BJ (cell line): ENCODE measurements at regions not wholly inside any gene's neighbourhood (a gene's known extent, or its start where the extent isn't known, plus 50 kb on each side); places are given as distances from the start of the nearest gene placed in this dataset.

Experiments
- CTCF ChIA-PET: fragments of 350-600 bp; formaldehyde crosslinking; extraction: SDS; loops from one replicate; lab custom pipeline; 2021; ENCODE audit warnings: antibody characterized with exemption, inconsistent platforms; lab: Yijun Ruan, JAX
- POLR2A ChIA-PET: fragments of 300-600 bp; sonication (Branson Sonifier 250); formaldehyde crosslinking; extraction: SDS; loops from one replicate; lab custom pipeline; 2021; ENCODE audit warnings: antibody characterized with exemption; lab: Charles Lee
- DNase-seq: peaks from one replicate; pipeline ENCODE4 v3.0.0-alpha.2; 2011; ENCODE audit warnings: low read depth
- H3K27me3 ChIP-seq: 2 replicates; pipeline ENCODE4 v1.6.0; 2011; ENCODE audit warnings: low read length; ENCODE audit not compliant: control insufficient read depth, insufficient read depth
- H3K36me3 ChIP-seq: 2 replicates; pipeline ENCODE4 v1.5.1; 2011; ENCODE audit warnings: low read length; ENCODE audit not compliant: control insufficient read depth, insufficient read depth
- H3K4me3 ChIP-seq: 2 replicates; pipeline ENCODE4 v1.5.1; 2011; ENCODE audit warnings: low read depth, mild to moderate bottlenecking, control low read depth, low read length
- TF ChIP-seq, protein P1 (sequence below): IDR thresholded peaks from 2 replicates; pipeline ENCODE4 v1.5.1; 2011; ENCODE audit warnings: low read depth, mild to moderate bottlenecking, control low read depth, inconsistent platforms, low read length, moderate library complexity; ENCODE audit not compliant: insufficient read depth

DNA sequence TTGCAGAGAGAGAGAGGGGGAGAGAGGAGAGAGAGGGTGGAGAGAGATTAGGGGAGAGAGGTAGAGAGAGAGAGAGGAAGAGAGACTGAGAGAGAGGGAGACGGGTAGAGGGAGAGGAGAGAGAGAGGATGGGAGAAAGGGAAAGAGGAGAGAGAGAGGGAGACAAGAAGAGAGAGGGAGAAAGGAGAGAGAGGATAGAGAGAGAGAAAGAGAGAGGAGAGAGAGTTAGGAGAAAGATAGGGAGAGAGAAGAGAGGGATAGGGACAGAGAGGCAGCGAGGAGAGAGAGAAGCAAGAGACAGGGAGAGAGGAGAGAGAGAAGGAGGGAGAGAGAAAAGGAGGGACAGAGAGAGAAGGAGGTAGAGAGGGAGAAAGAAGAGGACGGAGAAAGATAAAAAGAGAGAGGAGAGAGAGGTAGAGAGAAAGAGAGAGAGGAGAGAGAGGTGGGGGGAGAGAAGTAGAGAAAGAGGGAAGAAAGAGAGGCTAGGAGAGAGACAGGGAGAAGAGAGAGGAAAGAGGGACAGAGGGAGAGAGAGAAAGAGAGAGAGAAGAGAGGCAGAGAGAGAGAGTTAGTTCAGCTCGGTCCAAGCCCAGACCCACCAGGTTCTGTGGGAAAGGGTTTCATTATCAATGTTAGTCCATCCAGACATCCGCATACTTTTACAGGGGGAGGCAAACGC lies 399.3 kb downstream of the ZSWIM6 start:
- TF ChIP-seq, protein P1, sequence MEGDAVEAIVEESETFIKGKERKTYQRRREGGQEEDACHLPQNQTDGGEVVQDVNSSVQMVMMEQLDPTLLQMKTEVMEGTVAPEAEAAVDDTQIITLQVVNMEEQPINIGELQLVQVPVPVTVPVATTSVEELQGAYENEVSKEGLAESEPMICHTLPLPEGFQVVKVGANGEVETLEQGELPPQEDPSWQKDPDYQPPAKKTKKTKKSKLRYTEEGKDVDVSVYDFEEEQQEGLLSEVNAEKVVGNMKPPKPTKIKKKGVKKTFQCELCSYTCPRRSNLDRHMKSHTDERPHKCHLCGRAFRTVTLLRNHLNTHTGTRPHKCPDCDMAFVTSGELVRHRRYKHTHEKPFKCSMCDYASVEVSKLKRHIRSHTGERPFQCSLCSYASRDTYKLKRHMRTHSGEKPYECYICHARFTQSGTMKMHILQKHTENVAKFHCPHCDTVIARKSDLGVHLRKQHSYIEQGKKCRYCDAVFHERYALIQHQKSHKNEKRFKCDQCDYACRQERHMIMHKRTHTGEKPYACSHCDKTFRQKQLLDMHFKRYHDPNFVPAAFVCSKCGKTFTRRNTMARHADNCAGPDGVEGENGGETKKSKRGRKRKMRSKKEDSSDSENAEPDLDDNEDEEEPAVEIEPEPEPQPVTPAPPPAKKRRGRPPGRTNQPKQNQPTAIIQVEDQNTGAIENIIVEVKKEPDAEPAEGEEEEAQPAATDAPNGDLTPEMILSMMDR = no peak
- CTCF ChIA-PET = no interaction called here

DNA sequence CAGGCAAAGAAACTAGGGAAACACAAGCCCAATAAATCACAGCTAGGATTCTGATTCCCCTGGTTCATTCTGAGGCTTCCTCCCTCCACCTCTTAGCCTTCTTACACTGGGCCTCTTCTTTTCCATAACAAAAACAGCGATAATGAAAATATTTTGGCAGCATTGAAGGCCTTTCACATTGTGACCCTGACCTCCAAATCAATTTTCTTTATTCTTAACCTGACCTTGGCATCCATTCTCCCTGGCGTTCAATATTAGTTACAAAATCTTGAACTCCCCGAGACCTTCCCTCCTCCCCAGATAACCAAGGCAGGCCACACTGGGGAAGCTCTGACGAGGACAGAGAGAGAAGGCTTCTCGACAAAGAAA lies 399.9 kb downstream of the ZSWIM6 start:
- ChIA-PET CTCF (no interaction called here), POLR2A (no interaction called here)
- Histone ChIP-seq H3K27me3 (no peaks in the 10 kb centered on the region), H3K4me3 (no peak overlapping the region), H3K36me3 (no peaks in the 10 kb centered on the region)
- no peak for DNase-seq
- TF ChIP-seq, protein P1 = no peak

More for the DNA sequence above, 399.3 kb downstream of the ZSWIM6 start:
- no peaks in the 10 kb centered on the region for H3K27me3 ChIP-seq
- no peak overlapping the region for H3K4me3 ChIP-seq
- H3K36me3 ChIP-seq = no peaks in the 10 kb centered on the region
- POLR2A ChIA-PET = no interaction called here
- DNase-seq = no peak

DNA sequence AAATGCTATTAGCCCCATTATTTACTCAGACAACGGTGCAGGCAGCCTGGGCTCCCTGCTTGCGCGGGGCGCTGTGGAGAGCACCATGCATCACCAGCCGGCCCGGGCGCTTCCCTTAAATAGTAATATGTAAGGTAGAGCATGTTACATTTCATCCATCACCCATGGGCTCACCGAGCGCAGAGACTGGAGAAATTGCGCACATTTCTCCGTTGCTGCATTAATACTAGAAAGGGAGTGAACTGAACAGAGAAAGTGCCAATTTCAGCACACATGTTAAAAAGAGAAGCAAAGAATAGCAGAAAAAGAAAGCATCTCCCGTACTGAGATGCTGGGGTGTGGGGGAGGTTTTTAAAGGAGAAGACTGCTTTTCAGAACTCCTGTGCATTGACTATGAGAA lies 400.3 kb downstream of the ZSWIM6 start:
- ChIA-PET CTCF (no interaction called here), POLR2A (no interaction called here)
- no peaks in the 10 kb centered on the region for H3K36me3 ChIP-seq
- no peaks in the 10 kb centered on the region for H3K27me3 ChIP-seq
- no peak overlapping the region for H3K4me3 ChIP-seq
- DNase-seq = no peak
- TF ChIP-seq, protein P1 = no peak

DNA sequence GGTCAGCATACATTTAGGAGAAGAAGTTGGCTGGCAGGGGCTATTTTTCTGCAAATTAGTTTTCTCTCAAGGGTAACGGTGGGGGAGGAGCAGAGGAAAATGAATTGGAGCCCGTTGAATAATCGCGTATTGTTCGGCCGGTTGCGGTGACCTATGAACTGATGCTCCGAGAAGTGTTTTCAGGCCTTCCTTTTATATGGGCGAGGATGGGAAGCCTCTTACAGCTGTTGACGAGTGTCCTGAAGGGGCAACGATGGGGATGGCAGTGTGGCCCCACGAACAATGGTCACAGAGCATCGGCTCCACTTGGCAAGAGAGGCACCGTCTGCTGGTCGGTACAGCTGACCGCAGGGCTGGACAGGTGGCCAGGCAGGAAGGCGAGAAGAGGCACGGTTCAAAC lies 400.7 kb downstream of the ZSWIM6 start:
- H3K36me3 ChIP-seq = no peaks in the 10 kb centered on the region
- CTCF ChIA-PET = no interaction called here
- TF ChIP-seq, protein P1 = no peak
- no peak overlapping the region for H3K4me3 ChIP-seq
- no peak for DNase-seq
- POLR2A ChIA-PET = no interaction called here
- no peaks in the 10 kb centered on the region for H3K27me3 ChIP-seq

DNA sequence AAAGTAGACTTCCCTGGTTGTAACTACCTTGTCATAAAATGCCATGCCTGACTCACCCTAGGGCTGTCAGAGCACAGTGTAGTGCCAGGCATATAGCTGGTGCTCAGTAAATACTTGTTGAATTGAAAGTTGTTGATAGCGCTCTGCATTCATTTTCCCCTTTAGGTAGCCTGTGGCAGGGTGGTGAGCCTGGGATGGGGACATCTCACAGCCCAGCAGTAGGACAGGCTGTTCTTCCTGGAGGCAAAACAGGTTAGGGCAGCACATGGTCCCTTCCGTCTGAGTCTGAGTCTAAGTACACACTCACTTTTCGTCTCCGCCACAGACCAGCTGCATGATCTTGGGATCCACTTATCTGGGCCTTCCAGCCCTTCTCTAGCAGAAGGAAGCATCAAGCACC lies 401.9 kb downstream of the ZSWIM6 start:
- CTCF ChIA-PET = no interaction called here
- TF ChIP-seq, protein P1 = no peak
- Histone ChIP-seq H3K36me3 (no peaks in the 10 kb centered on the region), H3K4me3 (no peak overlapping the region), H3K27me3 (no peaks in the 10 kb centered on the region)
- no peak for DNase-seq
- POLR2A ChIA-PET = no interaction called here
